ENCODE measurements at regions not wholly inside any gene's neighbourhood (a gene's known extent, or its start where the extent isn't known, plus 50 kb on each side); places are given as distances from the start of the nearest gene placed in this dataset.

- no peak for DNase-seq (ENCODE audit: low spot score)
These were observed 346.8 kb downstream of the STK39 start for GRCh38 chr2:167900435-167901114.

GRCh38 chr2:167898340-167898739 is 349.1 kb downstream of the STK39 start:
- DNase-seq (ENCODE audit: low spot score) = no peak

GRCh38 chr2:167891841-167892240 is 355.6 kb downstream of the STK39 start:
- no peak for DNase-seq (ENCODE audit: low spot score)

GRCh38 chr2:167890739-167891138 is 356.7 kb downstream of the STK39 start:
- DNase-seq (ENCODE audit: low spot score) = no peak

GRCh38 chr2:167880415-167880814 is 367.0 kb downstream of the STK39 start:
- no peak for DNase-seq (ENCODE audit: low spot score)

- no peak for DNase-seq (ENCODE audit: low spot score)
These were observed 371.9 kb downstream of the STK39 start for GRCh38 chr2:167875529-167875928.

- no peak for DNase-seq (ENCODE audit: low spot score)
These were observed 372.6 kb downstream of the STK39 start for GRCh38 chr2:167874812-167875211.

GRCh38 chr2:167871286-167871685 is 376.1 kb downstream of the STK39 start:
- no peak for DNase-seq (ENCODE audit: low spot score)

GRCh38 chr2:167869200-167869599 is 378.2 kb downstream of the STK39 start:
- DNase-seq (ENCODE audit: low spot score) = no peak

- DNase-seq (ENCODE audit: low spot score) = no peak
These were observed 384.0 kb downstream of the STK39 start for GRCh38 chr2:167863377-167863776.

- peak; percentile 36 for DNase-seq (ENCODE audit: low spot score)
These were observed 384.6 kb downstream of the STK39 start for GRCh38 chr2:167862782-167863181.

- DNase-seq (ENCODE audit: low spot score) = no peak
These were observed 385.1 kb downstream of the STK39 start for GRCh38 chr2:167862296-167862695.

GRCh38 chr2:167861574-167862193 is 385.7 kb downstream of the STK39 start:
- no peak for DNase-seq (ENCODE audit: low spot score)

- no peak for DNase-seq (ENCODE audit: low spot score)
These were observed 387.3 kb downstream of the STK39 start for GRCh38 chr2:167860082-167860481.

- DNase-seq (ENCODE audit: low spot score) = no peak
These were observed 387.7 kb downstream of the STK39 start for GRCh38 chr2:167859676-167860075.

GRCh38 chr2:167858086-167858485 is 389.3 kb downstream of the STK39 start:
- DNase-seq (ENCODE audit: low spot score) = no peak

- DNase-seq (ENCODE audit: low spot score) = no peak
These were observed 390.0 kb downstream of the STK39 start for GRCh38 chr2:167857416-167857815.

GRCh38 chr2:167856190-167856589 is 391.2 kb downstream of the STK39 start:
- no peak for DNase-seq (ENCODE audit: low spot score)

- no peak for DNase-seq (ENCODE audit: low spot score)
These were observed 392.2 kb downstream of the STK39 start for GRCh38 chr2:167855211-167855610.

GRCh38 chr2:167853717-167854116 is 393.7 kb downstream of the STK39 start:
- DNase-seq (ENCODE audit: low spot score) = no peak

- no peak for DNase-seq (ENCODE audit: low spot score)
These were observed 395.5 kb downstream of the STK39 start for GRCh38 chr2:167851876-167852275.

GRCh38 chr2:167851323-167851860 is 396.0 kb downstream of the STK39 start:
- DNase-seq (ENCODE audit: low spot score) = no peak

GRCh38 chr2:167844714-167845530 is 402.5 kb downstream of the STK39 start:
- no peak for DNase-seq (ENCODE audit: low spot score)

All from RKO (cell line).